HG02884 (cell line): ENCODE measurements at regions not wholly inside any gene's neighbourhood (a gene's known extent, or its start where the extent isn't known, plus 50 kb on each side); places are given as distances from the start of the nearest gene placed in this dataset.

Experiments used
- ATAC-seq: cut with Tn5 transposase; IDR thresholded peaks from one replicate; pipeline ENCODE4 v1.9.1; 2021; ENCODE audit warnings: mild to moderate bottlenecking, moderate library complexity; ENCODE audit not compliant: unreplicated experiment

GRCh38 chr6:15044948-15045347, 200.9 kb upstream of the JARID2 start:
- no peak for ATAC-seq

- no peak for ATAC-seq
Measured at GRCh38 chr6:15046751-15047150, 199.1 kb upstream of the JARID2 start.

GRCh38 chr6:15048367-15048766, 197.5 kb upstream of the JARID2 start:
- ATAC-seq = no peak

GRCh38 chr6:15058200-15059061, 187.4 kb upstream of the JARID2 start:
- ATAC-seq = no peak

DNA sequence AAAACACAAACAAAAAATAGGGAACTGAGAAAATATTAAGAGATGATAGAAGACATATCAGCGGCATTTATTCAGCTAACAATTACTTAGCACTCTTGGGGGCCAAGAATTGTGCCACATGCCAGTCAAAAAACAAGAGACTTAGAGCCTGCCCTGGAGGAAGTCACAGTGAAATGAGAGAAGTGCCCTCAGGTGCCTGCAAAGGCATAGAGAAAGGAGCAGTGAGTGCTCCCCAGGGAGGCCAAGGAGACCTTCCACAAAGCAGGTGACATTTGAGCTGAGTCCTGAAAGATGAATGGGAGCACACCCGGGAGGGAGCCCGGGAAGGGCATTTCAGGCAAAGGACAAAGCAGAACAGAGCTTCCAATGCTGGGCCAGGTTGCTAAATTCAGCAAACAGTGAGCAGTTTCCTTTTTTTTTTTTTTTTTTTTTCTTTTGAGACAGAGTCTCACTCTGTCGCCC, 184.7 kb upstream of the JARID2 start:
- no peak for ATAC-seq

- no peak for ATAC-seq
Measured at GRCh38 chr6:15061908-15062515, 183.9 kb upstream of the JARID2 start.

GRCh38 chr6:15062516-15063252, 183.2 kb upstream of the JARID2 start:
- no peak for ATAC-seq

DNA sequence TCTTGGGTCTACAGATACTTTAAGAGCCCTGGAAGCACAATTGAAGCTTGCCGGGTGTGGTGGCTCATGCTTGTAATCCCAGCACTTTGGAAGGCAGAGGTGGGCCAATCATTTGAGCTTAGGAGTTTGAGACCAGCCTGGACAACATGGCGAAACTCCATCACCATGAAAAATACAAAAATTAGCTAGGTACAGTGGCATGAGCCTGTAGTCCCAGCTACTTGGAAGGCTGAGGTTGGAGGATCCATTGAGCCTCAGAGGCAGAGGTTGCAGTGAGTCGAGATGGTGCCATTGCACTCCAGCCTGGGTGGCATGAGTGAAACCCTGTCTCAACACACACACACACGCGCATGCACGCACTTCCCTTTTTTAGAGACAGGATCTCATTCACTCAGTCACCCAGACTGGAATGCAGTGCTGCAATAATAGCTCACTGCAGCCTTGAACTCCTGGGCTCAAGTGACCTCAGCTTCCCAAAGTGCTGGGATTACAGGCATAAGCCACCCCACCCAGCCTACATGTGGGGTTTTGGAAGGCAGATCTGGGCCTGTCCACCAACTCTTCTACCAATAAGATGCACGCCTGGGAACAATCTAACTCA, 182.5 kb upstream of the JARID2 start:
- no peak for ATAC-seq

DNA sequence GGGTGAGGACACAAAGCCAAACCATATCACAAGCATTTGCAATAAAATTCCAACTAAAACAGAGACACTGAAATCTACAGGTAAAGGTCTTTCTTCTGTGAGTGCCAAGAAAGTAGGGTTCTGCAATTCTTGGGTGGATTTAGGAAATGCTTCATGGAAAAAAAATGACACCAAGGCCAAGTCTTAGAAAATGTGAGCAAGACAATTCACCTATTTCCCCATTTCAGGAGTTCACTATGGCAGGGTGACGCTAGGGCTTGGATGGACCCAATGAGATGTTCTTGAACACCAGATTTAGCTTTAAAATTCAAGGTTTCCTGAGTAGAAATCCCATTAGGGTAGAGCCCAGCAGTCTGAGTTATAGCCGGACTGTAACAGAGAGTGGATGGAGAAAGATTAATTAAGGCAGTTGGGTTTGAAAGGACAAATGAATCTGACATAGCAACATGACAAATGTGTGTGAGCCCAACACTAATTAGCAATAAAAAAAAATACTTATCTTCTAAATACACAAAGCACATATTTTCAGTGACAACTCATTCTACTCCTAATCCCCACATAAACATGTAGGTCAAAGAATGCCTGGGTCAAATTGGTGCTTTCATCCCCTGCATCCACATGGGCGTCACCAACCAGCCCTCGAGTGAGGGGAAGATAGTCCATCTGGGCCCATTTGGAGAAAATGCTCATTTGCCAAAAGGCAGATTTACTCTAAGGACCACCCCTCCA, 180.4 kb upstream of the JARID2 start:
- no peak for ATAC-seq

DNA sequence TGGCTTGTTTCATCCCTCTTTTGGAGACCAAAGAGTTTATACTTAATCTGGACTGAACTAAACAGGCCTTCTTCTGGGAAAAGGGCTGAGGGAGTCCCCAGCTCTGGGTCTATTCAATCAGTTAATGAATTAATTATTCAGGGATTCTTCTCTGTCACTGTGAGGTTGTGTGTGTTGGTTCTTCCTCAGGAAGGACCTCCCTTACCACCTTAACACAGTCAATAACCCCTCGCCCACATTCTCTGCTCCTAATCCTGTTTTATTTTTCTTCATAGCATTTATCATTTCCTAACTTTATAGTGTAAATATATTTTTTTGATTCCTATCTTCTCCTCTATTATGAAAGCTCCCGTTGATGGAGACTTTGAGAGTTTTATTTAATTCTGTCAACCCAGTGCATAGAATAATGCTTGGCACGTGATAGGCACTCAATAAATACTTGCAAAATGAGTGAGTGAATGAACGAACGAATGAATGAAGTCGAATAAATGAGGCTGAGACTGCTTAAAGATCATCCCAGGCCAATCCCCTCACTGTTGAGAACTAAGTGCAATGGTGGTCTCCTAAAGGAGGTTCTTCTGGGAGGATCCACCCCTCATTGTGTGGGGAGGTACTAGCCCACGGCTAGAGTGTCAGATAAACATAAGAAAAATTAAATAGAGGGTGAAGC, 179.6 kb upstream of the JARID2 start:
- no peak for ATAC-seq

DNA sequence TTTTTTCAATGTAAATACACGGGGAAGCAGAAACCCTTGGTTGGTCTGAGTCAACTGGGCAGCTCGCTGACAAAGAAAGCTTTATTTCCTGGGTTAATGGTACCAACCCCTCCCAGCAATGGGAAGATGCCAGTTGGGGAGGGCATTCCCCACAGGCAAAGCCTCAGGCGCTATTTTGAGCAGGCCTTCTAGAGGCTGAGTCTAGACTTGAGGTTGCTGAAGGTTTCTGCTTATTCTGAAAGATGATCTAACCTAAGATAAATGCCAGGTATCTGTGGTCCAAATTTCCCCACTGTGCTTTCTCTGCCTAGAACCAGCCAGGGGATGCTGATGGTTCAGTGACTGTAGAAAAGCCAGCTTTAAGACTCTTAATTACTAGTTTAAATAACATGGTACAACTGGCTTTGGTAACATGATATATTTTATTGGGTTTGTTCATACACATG, 172.5 kb upstream of the JARID2 start:
- no peak for ATAC-seq

DNA sequence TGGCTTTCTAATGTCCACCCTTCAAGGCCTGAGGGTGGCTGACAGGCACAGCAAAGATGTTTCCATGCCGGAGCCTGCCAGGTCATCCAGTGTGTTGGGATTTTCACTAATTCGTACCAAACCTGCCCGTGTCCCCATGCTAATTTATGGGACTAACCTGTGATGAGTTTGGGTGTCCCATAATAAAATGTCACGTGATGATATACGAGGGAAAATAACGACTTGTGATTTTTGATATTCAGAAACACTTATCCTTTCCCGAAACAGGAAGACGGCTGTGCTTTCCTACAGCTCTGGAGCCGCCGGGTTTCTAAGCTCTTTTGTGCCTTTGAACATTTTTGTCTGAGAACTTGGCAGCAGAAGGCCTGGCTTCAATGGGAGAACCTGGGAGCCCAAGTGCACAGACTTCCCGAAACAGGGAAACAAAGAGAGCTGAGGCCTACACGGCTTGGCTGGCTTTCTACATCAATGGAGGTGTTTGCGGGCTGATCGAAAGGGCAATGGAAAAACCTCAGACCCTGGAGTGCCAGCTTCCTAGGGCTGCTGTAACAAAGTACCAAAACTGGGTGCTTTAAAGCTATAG, 171.9 kb upstream of the JARID2 start:
- ATAC-seq = no peak

- ATAC-seq = no peak
Measured at GRCh38 chr6:15074806-15075205, 171.1 kb upstream of the JARID2 start.

GRCh38 chr6:15076565-15076964, 169.3 kb upstream of the JARID2 start:
- ATAC-seq = no peak

GRCh38 chr6:15077006-15077405, 168.9 kb upstream of the JARID2 start:
- ATAC-seq = no peak

DNA sequence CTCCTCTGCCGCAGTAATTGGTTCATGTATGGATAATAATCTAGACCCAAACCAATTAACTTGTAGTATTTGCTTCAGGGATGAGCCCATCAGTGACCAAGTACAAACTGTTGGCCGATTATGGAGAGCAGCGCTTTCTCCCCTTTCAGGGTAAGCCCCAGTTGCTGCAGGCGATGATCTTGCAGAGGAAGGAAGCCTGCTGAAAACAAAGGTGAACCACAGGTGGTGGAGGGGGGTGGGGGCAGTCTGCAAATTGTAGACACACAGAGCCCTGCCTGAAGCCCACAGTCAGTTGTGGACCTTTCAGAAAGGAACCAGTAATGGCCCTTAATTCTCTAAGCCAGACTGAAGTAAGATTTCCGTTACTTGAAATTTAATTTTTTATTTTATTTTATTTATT, 167.9 kb upstream of the JARID2 start:
- ATAC-seq = no peak

DNA sequence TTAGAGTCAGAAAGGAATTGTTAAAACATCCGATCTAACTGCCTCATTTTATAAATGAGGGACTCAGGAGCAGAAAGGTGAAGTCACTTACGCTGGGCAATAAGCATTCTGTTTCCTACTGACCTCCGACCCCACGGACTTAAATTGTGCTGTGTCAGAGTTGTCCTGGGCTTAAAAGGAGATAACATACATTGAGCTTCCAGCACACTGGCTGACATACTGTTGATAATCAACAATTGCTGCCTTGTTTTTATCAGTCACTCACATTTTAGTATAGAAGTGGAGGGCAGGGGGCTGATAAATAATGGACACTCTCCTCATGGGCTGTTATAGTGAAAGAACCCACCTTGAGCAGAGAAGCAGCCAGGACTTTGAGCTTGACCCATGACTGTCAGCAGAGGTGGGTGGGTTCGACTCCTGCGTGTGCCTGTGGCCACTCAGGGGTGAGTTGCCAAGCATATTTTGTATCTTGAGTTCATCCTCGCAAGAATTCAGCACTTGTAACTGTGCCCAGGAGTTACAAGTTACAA, 166.5 kb upstream of the JARID2 start:
- no peak for ATAC-seq

GRCh38 chr6:15080895-15081294, 165.0 kb upstream of the JARID2 start:
- ATAC-seq = no peak

GRCh38 chr6:15081447-15081846, 164.4 kb upstream of the JARID2 start:
- no peak for ATAC-seq
